OCI-M1 (cell line): ENCODE measurements at regions not wholly inside any gene's neighbourhood (a gene's known extent, or its start where the extent isn't known, plus 50 kb on each side); places are given as distances from the start of the nearest gene placed in this dataset.
"Not testable (repeated sequence)": the region's sequence is repeated elsewhere in the genome, so short reads cannot be mapped to it uniquely, and the experiment has no call there.

ENCODE experiments used
- DNase-seq: peaks from one replicate; lab custom pipeline; 2025; lab: John Stamatoyannopoulos, UW

DNA sequence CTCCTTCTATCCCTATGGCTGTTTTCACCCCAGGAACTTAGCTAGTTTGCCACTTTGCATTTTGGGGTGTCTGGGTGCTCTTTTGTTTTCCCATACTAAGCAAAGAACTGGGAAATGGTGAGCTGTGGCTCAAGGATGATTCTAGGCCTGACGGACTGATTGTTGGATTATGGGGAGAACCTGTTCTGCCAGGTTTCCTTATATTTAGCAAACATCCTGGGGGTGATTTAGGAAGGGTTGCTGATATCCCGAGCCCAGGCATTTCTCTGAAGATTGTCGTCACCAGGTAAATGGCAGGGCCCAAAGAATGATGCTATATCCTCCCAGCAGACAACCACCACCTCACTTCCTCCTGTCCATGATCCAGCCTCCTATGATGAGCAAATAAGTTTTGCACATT, 72.1 kb upstream of the GRB10 start:
- DNase-seq, result no peak

DNA sequence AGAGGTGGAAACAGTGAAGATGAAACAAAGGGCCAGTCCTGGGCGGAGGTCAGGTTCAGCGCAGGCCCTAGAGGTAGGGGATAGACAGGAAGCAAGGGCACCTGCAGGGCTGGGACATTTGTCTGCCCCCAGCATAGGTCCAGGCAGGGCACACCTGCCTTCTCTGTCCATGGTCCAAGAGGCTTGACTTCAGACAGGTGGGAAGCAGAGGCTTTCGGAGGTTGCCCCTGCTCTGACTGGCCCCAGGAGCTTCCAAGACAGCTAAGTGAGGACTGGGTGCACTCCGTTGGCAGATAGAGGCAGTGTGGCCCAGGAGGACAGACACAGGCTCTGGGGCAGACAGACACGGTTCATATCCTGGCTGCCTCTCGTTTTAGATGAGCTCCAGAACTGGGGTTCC, 71.6 kb upstream of the GRB10 start:
- DNase-seq, result no peak

DNA sequence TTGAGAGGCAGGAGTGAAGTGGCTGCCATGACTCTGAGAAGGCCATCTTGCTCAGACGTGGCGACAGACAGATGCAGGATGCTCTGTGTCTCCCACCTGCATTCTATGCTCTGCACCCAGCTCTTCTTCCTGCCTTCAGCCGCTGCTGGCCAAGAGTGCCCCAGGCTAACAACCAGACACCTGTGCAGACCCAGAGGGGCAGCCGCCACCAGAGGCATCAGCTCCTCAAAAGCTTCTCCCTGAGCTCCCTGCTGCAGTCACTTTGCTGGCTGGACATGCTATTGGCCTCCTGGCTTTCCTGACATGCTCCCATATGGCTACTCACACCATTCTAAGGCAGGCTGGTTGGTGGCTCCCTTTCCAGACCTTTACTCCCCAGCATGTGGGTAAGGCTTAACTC, 70.6 kb upstream of the GRB10 start:
- no peak for DNase-seq

DNA sequence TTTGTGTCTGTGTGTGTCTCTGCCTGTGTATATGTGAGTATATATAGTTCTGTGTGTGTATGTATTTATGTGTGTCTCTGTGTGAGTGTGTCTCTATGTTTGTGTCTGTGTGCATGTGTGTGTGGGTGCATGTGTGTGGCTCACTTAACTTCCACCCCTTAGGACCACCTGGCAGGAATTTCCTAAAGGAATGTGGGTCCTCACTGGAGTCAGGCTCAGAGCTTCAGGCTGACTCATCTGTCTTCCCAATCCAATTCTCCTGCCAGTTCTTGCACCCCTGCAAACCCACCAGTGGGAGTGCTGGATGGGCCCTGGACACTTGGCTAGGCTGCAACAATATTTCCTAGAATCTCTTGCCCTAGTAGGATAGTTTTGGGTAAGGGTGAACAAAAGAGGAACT, 70.2 kb upstream of the GRB10 start:
- DNase-seq, result no peak

DNA sequence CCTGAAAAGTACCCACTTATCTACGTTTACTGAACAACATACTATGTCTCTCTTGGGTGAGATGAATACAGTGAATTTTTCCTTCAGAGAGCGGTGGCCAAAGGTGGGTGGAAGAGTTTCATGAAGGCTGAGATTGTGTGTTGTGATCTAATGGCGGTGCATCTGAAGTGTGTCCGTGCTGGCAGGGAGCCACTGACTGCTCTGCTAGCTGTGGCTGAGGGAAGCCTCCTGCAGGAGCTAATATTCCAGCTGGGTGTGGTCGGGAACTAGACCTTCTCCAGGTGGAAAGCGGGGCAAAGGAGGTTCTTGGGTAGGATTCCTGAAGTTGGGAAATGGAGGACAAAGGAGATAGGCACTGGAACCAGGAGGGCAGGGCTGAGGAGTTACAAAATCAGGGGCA, 69.2 kb upstream of the GRB10 start:
- DNase-seq, result no peak

DNA sequence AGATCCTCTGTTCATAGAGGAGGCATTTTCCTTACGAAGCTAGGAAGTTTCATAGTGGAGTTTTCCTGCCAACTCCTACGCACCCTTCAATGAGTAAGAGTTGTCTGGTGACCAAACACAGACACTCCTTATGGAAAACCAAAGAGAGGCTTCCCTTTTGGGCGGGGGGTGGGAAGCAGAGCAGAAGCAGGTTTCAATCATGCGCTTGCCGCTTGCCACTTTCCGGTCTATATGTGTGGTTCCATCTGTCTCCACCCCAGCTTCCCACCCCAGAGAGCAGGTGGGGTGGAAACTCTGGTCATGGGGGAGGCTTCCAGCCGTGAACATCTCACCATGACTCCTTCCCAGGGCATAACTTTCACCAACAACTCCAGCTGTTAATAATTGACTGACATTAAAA, 68.8 kb upstream of the GRB10 start:
- DNase-seq, result no peak

DNA sequence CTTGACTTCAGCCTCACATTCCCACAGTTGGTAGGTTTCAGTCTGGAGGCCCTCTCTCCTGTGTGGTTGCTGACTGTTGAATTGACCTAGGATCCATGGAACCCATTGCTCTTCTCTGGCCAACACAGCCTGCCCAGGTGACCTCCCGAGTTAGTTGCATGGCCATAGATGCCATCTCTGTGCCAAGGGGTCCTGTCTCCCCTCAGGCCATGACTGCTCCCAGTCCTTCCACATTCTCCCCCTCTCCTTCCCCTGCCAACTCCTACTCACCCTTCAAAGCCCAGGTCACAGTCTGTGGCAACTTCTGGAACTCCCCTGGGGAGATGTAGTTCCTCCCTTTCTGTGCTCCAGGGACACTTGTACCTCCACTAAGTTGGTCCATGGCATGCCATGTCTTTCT, 67.3 kb upstream of the GRB10 start:
- DNase-seq, result no peak

DNA sequence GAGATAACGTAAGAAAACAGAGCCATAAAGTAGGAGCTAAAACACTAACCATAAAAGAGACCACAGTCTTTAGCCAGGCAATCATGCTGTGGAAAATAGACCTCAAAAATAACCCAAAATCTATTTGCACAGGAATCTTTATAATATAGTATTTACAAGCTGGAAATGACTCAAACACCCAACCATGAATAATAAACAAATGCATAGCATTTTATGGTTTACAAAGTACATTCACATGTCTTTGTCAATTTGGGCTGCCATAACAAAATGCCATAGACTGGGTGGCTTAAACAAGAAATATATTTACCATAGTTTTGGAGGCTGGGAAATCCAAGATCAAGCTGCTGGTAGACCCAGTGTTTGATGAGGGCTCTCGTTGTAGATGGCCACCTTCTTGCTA, 65.5 kb upstream of the GRB10 start:
- DNase-seq, result no peak

DNA sequence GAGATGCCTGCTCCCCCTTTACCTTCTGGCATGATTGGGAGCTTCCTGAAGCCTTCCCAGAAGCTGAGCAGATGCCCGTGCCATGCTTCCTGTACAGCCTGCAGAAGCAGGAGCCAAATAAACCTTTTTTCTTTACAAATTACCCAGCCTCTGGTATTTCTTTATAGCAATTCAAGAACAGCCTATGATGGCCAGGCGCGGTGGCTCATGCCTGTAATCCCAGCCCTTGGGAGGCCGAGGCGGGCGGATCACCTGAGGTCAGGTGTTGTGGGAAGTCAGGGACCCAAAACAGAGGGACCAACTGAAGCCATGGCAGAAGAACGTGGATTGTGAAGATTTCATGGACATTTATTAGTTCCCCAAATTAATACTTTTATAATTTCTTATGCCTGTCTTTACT, 62.2 kb upstream of the GRB10 start:
- not testable (repeated sequence) for DNase-seq

DNA sequence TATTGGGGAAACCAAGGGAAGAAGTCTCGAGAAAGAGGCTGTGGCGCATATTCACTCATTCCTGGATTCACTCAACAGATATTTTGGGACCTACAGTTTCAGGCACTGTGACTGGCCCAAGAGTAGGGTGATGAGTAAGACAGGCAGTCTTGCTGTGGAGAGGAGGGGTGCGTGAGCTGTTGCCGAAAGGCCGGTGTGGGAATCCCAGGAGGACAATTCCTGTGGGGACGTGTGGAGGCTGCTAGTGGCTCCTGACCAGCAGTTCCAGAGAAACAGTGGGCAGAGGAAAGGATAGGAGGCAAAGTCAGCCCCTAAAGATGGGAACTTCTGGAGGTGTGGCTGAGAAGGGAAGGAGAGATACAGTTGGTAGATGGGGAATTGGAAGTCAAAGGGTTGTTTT, 59.3 kb upstream of the GRB10 start:
- DNase-seq, result no peak

DNA sequence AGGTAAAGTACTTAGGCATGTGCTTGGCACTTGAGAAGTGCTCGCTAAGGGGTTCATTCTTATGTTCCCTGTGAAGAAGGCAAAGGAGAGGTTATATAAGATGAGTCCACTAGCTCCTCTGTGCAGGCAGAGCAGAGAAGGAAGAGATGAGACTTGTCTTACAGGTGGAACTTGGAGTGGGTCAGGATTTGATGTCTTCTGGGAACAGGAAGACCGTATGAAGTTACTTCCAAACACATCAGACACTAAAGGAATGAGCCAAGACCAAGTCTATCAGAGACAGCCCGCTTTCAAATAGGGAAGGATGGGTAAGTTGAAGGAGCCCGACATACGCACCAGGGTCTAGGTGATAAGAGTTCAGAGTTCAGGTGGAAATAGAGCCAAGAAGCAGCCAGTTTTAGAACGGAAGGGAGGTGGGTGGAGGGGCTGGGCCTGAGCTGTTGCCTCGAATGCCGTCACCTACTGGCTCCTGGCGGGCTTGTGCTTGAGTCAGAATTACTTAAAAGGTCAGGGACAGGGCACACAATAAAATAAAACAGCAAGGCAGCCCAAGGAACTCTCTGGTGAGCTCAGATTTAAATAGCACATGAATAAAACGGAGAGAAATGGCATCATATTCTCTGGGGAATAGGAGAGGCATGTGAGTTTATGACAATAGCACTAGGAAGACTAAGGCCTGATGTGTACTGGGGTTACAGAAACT, 56.1 kb upstream of the GRB10 start:
- no peak for DNase-seq

DNA sequence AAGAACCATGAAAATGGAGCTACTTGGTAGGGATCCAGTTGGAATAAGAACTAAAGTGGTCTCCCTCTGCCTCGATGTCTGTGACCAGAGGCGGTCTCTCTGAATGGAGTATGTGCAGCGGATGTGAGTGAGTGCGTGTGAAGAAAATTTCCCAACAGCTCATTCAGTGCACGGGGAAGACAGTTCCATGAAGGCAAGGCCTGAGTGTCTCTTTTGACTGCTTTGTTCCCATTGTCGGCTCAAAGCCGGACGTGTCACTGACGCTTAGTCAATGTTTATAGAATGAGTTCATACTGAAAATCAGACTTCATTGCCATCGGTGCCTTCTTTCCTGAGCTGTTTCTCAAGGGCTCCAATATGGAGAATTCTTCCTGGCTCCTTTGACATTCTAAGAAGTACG, 55.3 kb upstream of the GRB10 start:
- no peak for DNase-seq

DNA sequence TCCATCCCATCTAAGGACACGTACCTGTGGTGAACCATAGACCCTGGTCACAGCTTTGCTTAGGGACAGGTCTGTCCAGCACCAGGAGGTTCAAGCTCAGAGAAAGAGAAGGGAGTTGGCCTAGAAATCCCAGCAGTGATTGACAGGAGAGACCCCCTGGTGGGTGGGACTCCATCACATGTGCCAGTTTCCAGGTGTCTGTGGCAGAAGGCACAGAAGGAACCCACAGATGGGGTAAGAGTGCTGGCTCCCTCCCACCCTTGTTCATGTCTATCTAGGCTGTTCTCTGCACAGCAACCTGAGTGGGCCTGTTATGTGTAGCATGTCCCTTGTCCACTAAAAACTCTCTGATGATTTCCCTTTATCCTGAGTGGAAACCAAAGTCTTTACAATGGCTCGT, 54.0 kb upstream of the GRB10 start:
- DNase-seq, result no peak

DNA sequence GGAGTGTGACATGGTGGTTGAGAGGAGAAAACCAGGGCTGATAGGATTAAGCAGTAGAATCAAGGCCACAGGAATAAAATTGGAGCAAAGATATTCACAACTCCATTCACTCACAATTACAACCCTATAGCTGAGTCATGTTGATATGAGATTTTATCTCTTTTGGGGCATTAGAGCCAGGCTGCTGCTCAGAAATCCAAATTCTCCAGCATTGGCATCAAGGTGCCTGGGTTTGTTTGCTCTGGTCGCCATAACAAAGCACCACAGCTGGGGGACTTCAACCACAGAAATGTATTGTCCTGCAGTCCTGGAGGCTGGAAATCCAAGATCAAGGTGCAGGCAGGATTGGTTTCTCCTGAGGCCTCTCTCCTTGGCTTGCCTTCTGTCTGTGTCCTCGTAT, 52.5 kb upstream of the GRB10 start:
- no peak for DNase-seq

DNA sequence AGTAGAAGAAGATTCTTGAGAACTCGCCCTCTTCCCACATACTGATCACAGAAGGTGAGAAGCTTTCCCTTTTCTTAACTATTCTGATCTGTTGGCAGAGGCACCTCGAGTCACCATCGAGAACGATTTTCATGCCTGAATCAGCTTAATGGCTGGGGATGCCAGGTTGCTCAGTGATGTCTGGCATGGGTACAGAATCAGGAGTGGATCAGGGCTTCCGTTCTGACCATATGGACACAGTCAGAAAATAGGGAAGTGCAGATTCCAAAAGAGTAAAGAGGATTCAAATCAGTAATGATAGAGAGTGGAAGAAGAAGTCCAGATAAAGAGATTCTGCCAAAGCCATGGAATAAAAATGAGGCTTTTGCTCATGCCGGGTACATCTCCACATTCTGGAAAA, 52.0 kb upstream of the GRB10 start:
- no peak for DNase-seq

DNA sequence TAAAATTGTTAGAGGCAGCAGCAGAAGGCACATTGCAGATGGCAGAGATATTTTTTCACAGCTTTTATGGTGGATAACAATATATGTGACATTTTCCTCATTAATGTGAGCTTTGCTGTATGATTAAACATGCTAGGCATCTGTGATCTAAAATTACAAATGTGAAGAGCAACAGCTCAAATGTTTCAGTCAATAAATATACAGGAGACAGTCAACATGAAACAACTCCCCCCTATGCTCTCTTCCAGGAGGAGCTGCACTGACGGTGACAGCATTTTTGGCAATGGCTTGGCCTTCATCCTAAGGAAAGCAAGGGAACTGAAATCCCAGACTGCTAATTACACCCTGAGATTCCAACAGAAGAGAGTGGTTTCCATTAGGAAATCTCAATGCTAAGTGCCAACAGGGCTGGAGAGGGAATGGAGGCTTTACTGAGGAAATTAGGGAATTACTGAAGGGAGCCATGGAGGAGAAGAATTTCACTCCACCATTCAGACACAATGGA, 51.4 kb upstream of the GRB10 start:
- no peak for DNase-seq

DNA sequence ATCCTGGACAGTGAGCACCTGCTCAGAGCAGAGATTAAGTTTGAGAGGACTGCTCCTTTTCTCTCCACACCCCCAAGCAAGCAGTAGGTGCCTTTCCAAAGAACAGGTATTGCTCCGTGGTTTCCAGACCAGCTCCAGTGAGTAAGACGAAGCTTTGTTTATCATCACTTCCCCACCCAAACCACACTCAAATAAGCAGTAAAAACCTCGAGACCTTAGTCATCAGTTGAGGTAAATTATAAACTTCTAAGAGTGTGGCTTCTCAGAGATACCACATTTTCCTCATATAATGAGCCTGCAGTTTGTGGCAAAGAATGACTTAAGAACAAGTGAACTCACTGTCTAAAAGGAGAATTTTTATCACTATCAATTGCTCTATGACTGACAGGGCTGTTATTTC, 50.0 kb upstream of the GRB10 start:
- DNase-seq, result peak; percentile 52
